HepG2 (cell line): ENCODE measurements at regions not wholly inside any gene's neighbourhood (a gene's known extent, or its start where the extent isn't known, plus 50 kb on each side); places are given as distances from the start of the nearest gene placed in this dataset.

ENCODE experiments used
- CHD2 ChIP-seq: IDR thresholded peaks from 2 replicates; pipeline ENCODE4 v1.6.1; 2011; ENCODE audit warnings: low read depth, low read length, improper control_type of control experiment
- CTCF ChIP-seq: sonication (generic); formaldehyde crosslinking; IDR thresholded peaks from 2 replicates; pipeline ENCODE4 v1.5.0; 2020; ENCODE audit warnings: mild to moderate bottlenecking, missing genetic modification reagents, moderate library complexity
- EED ChIP-seq: sonication (generic); formaldehyde crosslinking; IDR thresholded peaks from 2 replicates; pipeline ENCODE4 v1.5.0; 2020; ENCODE audit warnings: mild to moderate bottlenecking, missing genetic modification reagents
- MAZ ChIP-seq, 2 experiments: sonication (generic) in 1 of 2; formaldehyde crosslinking in 1 of 2; IDR thresholded peaks; 2 replicates each; pipeline versions ENCODE4 v1.5.0 to v1.6.1; 2012 to 2020; ENCODE audit warnings: low read depth in 2 of 2, mild to moderate bottlenecking in 2 of 2, borderline replicate concordance in 1 of 2, improper control_type of control experiment in 1 of 2, low read length in 1 of 2, missing genetic modification reagents in 1 of 2, moderate library complexity in 1 of 2
- MIXL1 ChIP-seq: IDR thresholded peaks from 2 replicates; pipeline ENCODE4 v1.6.1; 2016
- MYC ChIP-seq: sonication (generic); formaldehyde crosslinking; IDR thresholded peaks from 2 replicates; pipeline ENCODE4 v1.9.0; 2021; ENCODE audit warnings: missing genetic modification reagents, borderline replicate concordance
- NR2C2 ChIP-seq: sonication (generic); formaldehyde crosslinking; IDR thresholded peaks from 2 replicates; pipeline ENCODE4 v1.4.0; 2020; ENCODE audit warnings: missing genetic modification reagents, mild to moderate bottlenecking, moderate library complexity, borderline replicate concordance
- RELA ChIP-seq: sonication (generic); formaldehyde crosslinking; IDR thresholded peaks from 2 replicates; pipeline ENCODE4 v1.4.0; 2020; ENCODE audit warnings: missing genetic modification reagents
- SIN3A ChIP-seq: IDR thresholded peaks from 2 replicates; pipeline ENCODE4 v1.6.1; 2011; ENCODE audit warnings: low read depth, mild to moderate bottlenecking, control low read depth, low read length, borderline replicate concordance
- TEAD2 ChIP-seq: sonication (generic); formaldehyde crosslinking; IDR thresholded peaks from 2 replicates; pipeline ENCODE4 v1.9.0; 2021; ENCODE audit warnings: missing genetic modification reagents

DNA sequence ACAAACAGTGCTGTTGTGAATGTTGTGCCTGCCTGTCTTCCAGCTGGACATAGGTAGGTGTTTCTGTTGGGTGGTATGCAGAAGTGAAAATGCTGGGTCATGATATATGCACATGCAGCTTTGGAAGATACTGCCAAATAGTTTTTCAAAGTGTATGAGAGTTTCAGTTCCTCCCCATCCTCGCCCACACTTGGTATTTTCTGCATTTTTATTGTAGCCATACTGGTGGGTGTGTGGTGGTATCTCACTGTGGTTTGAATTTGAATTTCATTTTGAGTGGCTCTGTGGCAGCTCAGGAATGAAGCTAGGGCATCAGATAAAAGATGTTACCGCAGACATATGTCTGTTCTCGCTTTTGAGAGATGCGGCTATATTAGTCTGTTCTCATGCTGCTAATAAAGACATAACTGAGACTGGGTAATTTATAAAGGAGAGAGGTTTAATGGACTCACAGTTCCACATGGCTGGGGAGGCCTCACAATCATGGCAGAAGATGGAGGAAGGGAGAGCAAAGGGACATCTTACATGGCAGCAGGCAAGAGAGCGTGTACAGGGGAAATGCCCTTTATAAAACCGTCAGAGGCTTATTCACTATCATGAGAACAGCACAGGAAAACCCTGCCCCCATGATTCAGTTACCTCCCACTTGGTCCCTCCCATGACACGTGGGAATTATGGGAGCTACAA is 183.1 kb downstream of the CAND1 start:
- TF ChIP-seq CTCF (CRISPR knock-in tag), result no peak
- no peak for TF ChIP-seq CHD2
- TF ChIP-seq MYC (CRISPR knock-in tag), result no peak
- no peak for TF ChIP-seq SIN3A
- TF ChIP-seq NR2C2, result no peak
- TF ChIP-seq MAZ (IDR thresholded peaks at IDR 0.05; ENCODE audit: borderline replicate concordance, low read depth, low read length), result no peak
- no peak for TF ChIP-seq MAZ (CRISPR knock-in tag; IDR thresholded peaks at IDR 0.05; ENCODE audit: low read depth)
- TF ChIP-seq TEAD2 (CRISPR knock-in tag), result no peak
- TF ChIP-seq RELA (CRISPR knock-in tag), result no peak
- no peak for TF ChIP-seq EED
- TF ChIP-seq MIXL1 (CRISPR knock-in tag), result no peak
